ENCODE measurements at regions not wholly inside any gene's neighbourhood (a gene's known extent, or its start where the extent isn't known, plus 50 kb on each side); places are given as distances from the start of the nearest gene placed in this dataset.

DNA sequence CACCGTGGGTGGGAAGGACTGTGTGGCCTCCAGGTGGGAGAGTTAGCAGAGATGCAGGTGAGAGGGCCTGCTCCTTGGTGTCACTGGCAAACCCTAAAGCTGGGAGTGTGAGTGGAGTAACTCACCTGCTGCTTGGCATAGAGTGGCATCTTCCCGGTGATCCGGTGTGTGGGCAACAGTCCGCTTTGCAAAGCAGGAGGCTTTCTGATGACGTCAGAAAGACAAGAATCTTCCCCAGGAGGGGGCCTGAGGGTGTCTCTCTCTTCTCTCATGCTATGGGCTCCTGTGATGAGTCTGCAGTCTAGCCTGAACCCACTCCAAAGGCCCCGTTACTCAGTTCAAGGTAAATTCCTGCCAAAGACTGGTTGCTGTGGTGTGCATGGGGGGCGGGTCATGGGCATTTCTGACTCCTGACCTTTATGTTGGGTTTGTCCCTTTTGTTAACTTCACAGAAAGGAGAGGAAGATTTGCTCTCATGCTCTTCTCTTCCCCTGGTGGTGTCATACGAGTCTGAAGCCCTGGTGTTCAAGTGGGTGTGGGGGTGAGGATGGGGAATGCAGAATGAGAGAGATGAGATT lies 187.9 kb downstream of the GATA3 start:
- DNase-seq (ENCODE audit: low read depth): no peak
- no peaks in the 10 kb centered on the region for H3K36me3 ChIP-seq (ENCODE audit: control insufficient read depth, insufficient read depth, low read length)

DNA sequence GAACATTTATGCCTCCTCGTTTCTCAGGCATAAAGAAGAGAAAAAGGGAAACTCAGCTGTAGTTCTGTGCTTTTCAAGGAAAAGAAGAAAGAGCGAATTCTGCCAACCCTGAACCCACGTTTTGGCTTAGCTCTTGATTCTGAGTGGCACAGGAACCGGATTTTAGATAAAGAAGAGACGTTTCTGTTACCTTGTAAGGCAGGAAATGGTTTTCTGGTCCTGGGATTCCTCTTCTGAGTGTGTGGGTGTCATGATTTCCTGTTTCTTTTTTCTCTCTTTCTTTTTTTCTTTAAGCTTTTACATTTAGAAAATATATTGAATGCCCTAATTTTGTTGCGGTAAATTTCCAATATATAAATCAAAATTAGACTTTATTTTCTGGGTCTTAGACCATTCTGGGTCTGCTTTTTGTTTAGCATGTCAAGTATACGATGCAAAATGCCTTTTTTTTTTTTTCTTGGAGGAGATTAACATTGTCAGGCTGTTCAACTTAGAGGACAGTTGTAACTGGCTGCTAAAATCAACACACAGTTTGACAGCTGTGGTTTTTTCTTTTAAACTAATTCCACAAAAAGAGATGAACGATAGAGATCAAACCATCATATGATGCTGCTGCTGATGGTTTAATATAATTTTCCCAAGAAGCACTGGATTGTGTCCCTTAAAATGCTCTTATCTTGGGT lies 190.8 kb downstream of the GATA3 start:
- DNase-seq (ENCODE audit: low read depth): no peak
- H3K27me3 ChIP-seq (ENCODE audit: control insufficient read depth, insufficient read depth, low read length): no peaks in the 10 kb centered on the region
- no peaks in the 10 kb centered on the region for H3K36me3 ChIP-seq (ENCODE audit: control insufficient read depth, insufficient read depth, low read length)
- TF ChIP-seq, protein P1, sequence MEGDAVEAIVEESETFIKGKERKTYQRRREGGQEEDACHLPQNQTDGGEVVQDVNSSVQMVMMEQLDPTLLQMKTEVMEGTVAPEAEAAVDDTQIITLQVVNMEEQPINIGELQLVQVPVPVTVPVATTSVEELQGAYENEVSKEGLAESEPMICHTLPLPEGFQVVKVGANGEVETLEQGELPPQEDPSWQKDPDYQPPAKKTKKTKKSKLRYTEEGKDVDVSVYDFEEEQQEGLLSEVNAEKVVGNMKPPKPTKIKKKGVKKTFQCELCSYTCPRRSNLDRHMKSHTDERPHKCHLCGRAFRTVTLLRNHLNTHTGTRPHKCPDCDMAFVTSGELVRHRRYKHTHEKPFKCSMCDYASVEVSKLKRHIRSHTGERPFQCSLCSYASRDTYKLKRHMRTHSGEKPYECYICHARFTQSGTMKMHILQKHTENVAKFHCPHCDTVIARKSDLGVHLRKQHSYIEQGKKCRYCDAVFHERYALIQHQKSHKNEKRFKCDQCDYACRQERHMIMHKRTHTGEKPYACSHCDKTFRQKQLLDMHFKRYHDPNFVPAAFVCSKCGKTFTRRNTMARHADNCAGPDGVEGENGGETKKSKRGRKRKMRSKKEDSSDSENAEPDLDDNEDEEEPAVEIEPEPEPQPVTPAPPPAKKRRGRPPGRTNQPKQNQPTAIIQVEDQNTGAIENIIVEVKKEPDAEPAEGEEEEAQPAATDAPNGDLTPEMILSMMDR (IDR thresholded peaks at IDR 0.05; ENCODE audit: insufficient read depth, low read length, poor library complexity, severe bottlenecking): no peak
- no peak overlapping the region for H3K4me3 ChIP-seq (ENCODE audit: low read depth, low read length)

More for the DNA sequence above, 187.9 kb downstream of the GATA3 start:
- TF ChIP-seq, protein P1 (IDR thresholded peaks at IDR 0.05; ENCODE audit: insufficient read depth, low read length, poor library complexity, severe bottlenecking): no peak
- no peak overlapping the region for H3K4me3 ChIP-seq (ENCODE audit: low read depth, low read length)
- no peaks in the 10 kb centered on the region for H3K27me3 ChIP-seq (ENCODE audit: control insufficient read depth, insufficient read depth, low read length)

DNA sequence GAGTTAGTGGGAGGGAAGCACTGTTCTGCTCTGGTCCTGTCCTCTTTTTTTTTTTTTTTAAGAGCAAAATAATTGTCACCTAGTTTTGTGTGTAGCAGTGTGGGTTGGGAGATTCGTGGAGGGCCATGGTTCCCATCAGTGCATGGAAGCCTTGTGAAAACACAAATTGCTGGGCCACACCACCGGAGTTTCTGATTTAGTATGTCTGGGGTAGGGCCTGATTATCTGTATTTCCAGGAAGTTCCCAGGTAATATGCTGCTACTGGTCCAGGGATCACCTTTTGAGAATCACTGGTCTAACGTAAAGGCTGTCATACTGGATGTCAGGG lies 191.3 kb downstream of the GATA3 start:
- H3K4me3 ChIP-seq (ENCODE audit: low read depth, low read length): no peak overlapping the region
- H3K36me3 ChIP-seq (ENCODE audit: control insufficient read depth, insufficient read depth, low read length): no peaks in the 10 kb centered on the region
- no peaks in the 10 kb centered on the region for H3K27me3 ChIP-seq (ENCODE audit: control insufficient read depth, insufficient read depth, low read length)
- DNase-seq (ENCODE audit: low read depth): no peak
- TF ChIP-seq, protein P1 (IDR thresholded peaks at IDR 0.05; ENCODE audit: insufficient read depth, low read length, poor library complexity, severe bottlenecking): no peak

DNA sequence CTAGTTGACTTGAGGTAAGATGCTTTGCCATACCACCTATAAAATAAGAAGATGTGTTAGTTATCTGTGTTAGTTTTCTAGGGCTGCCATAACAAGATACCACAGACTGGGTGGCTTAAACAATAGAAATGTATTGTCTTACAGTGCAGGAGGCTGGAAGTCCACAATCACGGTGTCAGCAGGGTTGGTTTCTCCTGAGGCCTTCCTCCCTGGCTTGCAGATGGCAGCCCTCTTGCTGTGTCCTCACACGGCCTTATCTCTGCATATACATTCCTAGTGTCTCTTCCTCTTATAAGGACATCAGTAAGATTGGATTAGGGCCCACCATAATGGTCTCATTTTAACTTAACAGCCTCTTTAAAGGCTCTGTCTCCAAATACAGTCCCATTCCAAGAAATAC lies 192.1 kb downstream of the GATA3 start:
- Histone ChIP-seq H3K36me3 (ENCODE audit: control insufficient read depth, insufficient read depth, low read length) (no peaks in the 10 kb centered on the region), H3K4me3 (ENCODE audit: low read depth, low read length) (no peak overlapping the region), H3K27me3 (ENCODE audit: control insufficient read depth, insufficient read depth, low read length) (no peaks in the 10 kb centered on the region)
- no peak for DNase-seq (ENCODE audit: low read depth)
- TF ChIP-seq, protein P1 (IDR thresholded peaks at IDR 0.05; ENCODE audit: insufficient read depth, low read length, poor library complexity, severe bottlenecking): no peak

DNA sequence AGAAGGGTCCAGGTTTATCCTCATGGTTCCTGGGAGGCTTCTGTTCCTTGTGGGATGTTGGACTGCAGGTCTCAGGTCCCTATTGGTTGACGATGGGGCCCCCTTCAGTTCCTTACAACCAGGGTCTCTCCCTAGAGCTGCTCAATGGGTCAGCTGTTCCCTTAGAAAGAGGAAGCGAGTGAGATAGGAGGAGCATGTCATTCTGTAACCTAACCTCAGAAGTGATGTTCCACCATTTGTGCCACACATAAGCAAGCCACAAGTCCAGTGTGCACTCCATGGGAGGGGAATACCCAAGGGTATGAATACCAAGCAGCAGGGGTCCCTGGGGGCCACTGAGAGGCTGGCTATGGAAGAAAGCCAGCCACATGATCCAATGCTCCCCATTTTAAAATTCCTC lies 192.7 kb downstream of the GATA3 start:
- no peaks in the 10 kb centered on the region for H3K27me3 ChIP-seq (ENCODE audit: control insufficient read depth, insufficient read depth, low read length)
- TF ChIP-seq, protein P1 (IDR thresholded peaks at IDR 0.05; ENCODE audit: insufficient read depth, low read length, poor library complexity, severe bottlenecking): no peak

DNA sequence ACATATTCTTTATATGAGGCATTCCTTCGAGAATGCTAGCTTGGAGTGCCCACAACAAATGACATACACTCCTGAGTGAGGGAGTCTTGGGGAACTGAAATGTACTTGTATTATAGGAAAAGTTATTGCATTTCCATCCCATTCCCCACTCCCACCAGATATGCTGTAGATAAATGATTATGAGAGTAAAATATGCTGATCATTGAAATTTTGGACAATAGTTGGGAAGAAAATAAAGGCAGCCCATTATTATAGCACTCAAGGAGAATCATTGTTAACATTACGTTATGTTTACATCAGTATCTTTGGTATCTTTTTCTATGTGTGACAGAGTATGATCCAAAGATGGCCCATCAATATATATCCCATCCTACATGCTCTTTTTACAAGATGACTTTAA lies 194.4 kb downstream of the GATA3 start:
- TF ChIP-seq, protein P1 (IDR thresholded peaks at IDR 0.05; ENCODE audit: insufficient read depth, low read length, poor library complexity, severe bottlenecking): no peak
- Histone ChIP-seq H3K36me3 (ENCODE audit: control insufficient read depth, insufficient read depth, low read length) (no peaks in the 10 kb centered on the region), H3K4me3 (ENCODE audit: low read depth, low read length) (no peak overlapping the region), H3K27me3 (ENCODE audit: control insufficient read depth, insufficient read depth, low read length) (no peaks in the 10 kb centered on the region)
- DNase-seq (ENCODE audit: low read depth): no peak

More for the DNA sequence above, 192.7 kb downstream of the GATA3 start:
- no peak for DNase-seq (ENCODE audit: low read depth)
- no peaks in the 10 kb centered on the region for H3K36me3 ChIP-seq (ENCODE audit: control insufficient read depth, insufficient read depth, low read length)
- no peak overlapping the region for H3K4me3 ChIP-seq (ENCODE audit: low read depth, low read length)

Data from kidney epithelial cell (primary cell).